NCI-H2171 (cell line): ENCODE measurements at regions not wholly inside any gene's neighbourhood (a gene's known extent, or its start where the extent isn't known, plus 50 kb on each side); places are given as distances from the start of the nearest gene placed in this dataset.

Experiments used
- DNase-seq: peaks from one replicate; lab custom pipeline; 2025; lab: John Stamatoyannopoulos, UW

DNA sequence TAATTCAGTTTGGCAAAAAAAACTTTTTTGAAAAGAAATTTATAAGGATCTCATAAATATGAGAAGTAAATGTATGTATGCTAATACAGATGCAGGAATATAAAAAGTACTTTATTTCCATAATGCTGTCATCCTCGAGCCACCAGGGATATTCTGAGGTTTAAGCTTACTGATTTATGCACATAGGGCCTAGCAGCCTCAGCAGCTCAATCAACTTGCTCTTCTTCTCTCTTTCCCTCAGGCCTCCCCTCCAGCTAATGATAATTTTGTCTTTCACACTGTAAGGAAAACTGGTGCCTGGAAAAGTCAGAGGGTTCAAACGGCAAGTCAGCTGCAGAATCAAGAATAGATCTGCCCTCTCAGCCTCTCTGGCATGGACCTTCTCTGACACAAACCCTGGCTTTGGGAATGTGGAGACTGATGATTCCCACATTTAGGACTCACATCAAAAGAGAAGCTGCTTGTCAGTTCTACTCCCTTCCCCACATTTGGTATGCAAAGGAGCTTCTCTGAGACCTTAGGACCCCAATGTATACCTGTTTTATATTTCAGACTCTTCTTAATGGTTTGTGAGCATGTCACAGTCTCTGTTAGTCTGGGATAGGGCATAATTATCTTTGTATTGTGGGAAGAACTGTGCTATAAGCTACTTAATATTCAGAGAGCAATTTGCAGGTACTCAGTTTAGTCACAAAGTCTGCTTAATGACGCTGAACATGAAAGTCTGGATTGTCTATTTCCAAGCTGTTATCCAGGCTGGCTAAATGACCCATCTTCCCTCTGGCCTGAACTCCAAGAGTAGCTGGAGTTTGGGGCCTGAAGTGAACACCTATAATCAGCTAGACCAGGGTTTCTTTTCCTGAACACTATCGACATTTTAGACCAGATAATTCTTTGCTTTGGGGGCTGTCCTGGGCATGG, 52.1 kb upstream of the DIPK1A start:
- DNase-seq, result no peak

DNA sequence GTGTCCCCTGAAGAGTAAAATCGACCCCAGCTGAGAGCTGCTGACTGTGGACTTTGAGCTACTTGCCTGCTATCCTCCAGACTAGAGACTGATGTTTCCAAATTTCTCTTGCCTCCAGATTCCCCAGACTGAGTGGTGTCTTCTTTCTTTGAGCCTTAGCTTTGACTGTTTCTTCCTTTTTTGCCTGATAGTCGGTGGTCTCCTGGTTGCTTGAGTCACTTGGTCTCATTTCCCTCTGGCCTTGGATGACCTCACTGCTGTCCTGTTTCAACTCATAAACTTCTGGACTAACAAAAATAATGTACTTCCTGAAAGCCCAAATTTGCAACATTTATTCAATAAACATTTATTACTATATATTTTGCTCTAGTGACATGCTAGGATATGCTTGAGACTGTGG, 52.9 kb upstream of the DIPK1A start:
- no peak for DNase-seq

DNA sequence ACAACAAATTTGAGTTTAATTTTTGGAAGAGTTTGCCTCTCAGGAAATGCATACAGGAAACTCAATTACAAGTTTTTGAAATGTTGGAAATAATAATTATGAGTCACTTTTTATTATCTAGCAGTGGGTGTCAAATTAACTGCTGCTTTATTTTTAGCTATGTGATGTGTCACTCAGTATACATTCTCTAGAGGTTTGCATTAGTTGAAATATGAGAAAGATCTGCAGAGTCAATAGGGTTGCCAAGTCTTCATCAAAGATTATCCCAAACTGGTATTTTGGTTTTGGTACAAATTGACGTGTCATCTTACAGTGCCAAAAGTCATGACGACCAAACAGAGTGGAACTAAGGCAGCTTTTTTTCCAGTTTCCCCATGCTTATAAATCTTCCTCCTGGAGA, 54.3 kb upstream of the DIPK1A start:
- no peak for DNase-seq

DNA sequence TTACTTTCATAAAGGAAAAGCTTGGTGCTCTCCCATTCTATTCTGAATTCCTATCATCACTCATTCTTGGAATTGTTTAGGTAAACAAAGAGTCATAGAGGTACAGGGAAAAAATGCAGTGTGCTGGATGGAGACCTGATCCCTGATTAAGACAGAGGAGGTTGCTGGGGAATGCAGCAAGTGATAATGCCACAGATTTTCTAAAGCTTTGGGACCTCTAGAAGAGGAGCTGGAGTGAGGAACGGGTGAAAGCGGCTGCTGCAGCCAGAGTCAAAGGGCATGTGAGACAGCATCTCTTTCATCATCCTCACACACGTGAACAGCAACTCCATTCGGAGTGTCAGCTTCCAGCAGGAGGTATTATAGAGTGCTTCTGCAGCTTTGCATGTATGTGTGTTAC, 54.9 kb upstream of the DIPK1A start:
- DNase-seq, result no peak

DNA sequence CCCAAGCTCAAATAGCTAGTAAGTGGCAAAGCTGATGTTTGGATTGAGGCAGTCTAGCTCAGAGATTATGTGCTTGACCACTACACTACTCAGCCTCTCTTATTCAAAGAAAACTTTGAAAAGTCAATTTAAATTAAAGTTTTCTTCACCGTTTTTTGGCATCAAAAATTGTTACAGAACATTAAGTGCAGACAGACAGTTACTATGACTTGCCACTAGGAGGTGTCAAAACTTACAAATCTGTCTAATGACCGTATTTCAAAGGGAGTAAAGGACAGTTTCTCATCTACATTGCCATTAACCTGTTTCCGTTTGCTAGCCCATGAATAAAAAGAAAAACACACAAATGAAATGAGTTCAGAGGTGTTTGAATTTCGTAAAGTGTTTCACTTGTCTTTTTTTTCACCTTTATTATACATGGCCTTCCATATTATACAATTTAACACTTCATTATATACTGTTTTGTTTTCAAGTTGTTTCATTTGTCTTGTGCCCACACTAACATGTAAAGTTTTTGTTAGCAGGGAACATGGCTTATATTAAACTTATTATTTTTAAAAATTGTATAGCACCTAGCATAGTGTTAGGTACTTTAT, 57.4 kb upstream of the MTF2 start:
- no peak for DNase-seq

DNA sequence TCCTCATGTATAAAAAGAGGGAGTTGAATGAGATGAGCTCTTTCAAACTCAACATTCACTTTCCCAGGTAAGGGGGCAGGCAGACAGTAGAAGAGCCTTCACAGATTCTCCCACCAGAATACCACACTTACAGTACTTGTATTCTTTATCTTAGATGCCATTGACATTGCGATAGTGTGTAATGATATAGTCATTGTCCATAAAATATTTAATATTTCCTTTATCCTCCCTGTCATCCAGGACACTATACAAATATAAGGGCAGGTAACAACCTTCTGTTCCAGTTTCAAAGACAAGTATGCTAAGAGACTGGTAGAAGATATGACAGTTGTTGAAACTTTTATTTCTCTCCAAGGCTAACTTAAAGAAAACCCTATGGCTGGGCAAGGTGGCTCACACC, 56.5 kb upstream of the MTF2 start:
- DNase-seq, result no peak

DNA sequence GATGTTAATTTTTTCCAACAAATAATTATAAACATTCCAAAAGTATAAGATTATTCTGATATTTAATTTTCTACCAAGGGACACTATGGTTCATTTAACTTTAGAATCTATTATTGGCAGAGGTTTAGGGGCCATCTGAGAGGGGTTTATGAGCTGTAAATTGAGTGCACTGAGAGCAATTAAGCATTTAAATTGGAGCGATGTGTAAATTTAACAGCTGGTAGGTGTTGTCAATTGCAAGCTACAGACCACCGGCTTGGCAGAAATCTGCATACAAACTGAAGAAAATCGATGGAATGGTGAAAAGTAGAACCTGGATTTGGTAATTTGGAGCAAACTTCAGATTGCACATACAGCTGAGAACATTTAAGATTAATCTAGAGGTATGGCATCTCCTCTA, 55.8 kb upstream of the MTF2 start:
- peak; percentile 35 for DNase-seq

DNA sequence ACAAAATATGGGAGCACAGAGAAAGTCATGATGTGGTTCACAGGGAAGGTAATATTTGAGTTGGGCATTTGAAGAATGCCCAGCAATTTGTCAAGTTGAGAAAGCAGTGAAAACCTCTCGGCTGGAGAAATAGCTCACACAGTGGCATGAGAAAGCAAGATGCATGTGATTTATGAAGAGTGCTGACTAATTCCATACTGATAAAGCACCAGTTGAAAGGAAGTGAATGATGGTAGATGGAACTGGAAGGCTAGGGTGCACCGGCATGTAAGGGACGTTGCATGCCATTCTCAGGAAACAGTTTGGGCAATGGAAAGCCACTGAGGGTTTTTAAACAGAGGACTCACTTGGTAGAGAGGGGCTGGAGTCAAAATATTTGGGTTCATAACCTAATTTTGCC, 53.5 kb upstream of the MTF2 start:
- no peak for DNase-seq

DNA sequence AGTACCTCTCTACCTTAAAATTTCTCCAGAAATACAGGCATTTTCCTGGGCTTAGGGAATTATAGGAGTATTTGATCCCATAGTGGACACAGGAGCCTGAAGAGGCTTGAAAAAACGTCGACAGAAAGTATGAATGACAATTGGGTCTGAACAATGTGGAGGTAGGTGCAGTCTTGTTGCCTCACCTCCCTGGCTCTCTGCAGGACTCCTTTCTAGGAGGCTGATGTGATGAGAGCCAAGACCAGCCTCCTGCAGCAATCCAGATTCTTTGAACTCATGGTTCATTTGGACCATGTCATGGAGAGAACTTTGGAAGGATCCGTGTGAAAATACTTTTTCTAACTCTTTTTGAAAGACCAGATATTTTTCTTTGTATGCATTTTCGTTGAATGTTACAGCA, 50.5 kb upstream of the MTF2 start:
- no peak for DNase-seq
